ENCODE measurements at regions not wholly inside any gene's neighbourhood (a gene's known extent, or its start where the extent isn't known, plus 50 kb on each side); places are given as distances from the start of the nearest gene placed in this dataset.
"Not testable (repeated sequence)": the region's sequence is repeated elsewhere in the genome, so short reads cannot be mapped to it uniquely, and the experiment has no call there.

- not testable (repeated sequence) for TF ChIP-seq SP2 (IDR thresholded peaks at IDR 0.05; ENCODE audit: low read length); SP1 (IDR thresholded peaks at IDR 0.05; ENCODE audit: low read depth, low read length); CHD2 (IDR thresholded peaks at IDR 0.05; ENCODE audit: low read length); ZNF274 (IDR thresholded peaks at IDR 0.05; ENCODE audit: borderline replicate concordance, extremely low read depth, low read length); MAFK (IDR thresholded peaks at IDR 0.05; ENCODE audit: low read depth, low read length); EZH2 (IDR thresholded peaks at IDR 0.05; ENCODE audit: low read depth, low read length, severe bottlenecking); USF2 (IDR thresholded peaks at IDR 0.05; ENCODE audit: low read length); ATF3 (IDR thresholded peaks at IDR 0.05; ENCODE audit: insufficient read depth, low read depth, low read length)
- TF ChIP-seq, protein P1, sequence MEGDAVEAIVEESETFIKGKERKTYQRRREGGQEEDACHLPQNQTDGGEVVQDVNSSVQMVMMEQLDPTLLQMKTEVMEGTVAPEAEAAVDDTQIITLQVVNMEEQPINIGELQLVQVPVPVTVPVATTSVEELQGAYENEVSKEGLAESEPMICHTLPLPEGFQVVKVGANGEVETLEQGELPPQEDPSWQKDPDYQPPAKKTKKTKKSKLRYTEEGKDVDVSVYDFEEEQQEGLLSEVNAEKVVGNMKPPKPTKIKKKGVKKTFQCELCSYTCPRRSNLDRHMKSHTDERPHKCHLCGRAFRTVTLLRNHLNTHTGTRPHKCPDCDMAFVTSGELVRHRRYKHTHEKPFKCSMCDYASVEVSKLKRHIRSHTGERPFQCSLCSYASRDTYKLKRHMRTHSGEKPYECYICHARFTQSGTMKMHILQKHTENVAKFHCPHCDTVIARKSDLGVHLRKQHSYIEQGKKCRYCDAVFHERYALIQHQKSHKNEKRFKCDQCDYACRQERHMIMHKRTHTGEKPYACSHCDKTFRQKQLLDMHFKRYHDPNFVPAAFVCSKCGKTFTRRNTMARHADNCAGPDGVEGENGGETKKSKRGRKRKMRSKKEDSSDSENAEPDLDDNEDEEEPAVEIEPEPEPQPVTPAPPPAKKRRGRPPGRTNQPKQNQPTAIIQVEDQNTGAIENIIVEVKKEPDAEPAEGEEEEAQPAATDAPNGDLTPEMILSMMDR (IDR thresholded peaks at IDR 0.05; ENCODE audit: control extremely low read depth in 1 of 3, insufficient read depth in 1 of 3, low read depth in 1 of 3, low read length in 3 of 3), result not testable (repeated sequence)
These were observed 246.6 kb downstream of the ZNF608 start for GRCh38 chr5:124499818-124500217.

All from H1 (cell line).